ENCODE measurements at regions not wholly inside any gene's neighbourhood (a gene's known extent, or its start where the extent isn't known, plus 50 kb on each side); places are given as distances from the start of the nearest gene placed in this dataset.
"Not testable (repeated sequence)": the region's sequence is repeated elsewhere in the genome, so short reads cannot be mapped to it uniquely, and the experiment has no call there.

DNA sequence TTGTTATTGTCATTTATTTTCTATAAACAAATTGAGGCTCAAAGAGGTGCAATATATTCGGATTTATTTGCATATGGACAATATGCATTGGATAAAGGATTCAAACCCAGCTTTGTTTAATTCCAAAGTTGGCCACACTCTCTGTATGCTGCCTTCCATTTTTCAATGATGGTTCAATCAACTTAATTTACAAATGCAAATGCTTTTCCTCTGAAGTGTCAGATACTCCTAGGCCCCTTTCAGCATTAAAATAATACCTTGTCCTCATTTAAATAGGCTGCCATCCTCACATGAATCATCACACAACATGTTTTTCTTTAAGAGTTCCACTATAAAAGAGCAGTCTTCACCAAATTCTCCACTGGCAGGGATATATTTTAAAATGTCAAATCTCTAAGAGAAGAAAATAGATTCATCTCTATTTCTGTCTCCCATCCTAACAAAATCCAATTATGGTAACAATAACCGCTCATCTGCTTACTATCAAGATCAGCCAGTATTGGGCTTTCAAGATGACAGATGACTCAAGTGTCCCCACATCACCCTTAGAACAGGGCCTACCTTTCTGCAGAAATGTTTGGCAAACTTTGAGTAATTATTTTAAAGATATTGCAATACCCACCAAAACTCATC is 114.8 kb downstream of the SCG2 start:
- no peak overlapping the region for H3K4me3 Mint-ChIP-seq
- H3K36me3 Mint-ChIP-seq (ENCODE audit: low read depth): no peaks in the 10 kb centered on the region
- peaks cover 17% of the 10 kb centered on the region for H3K9me3 Mint-ChIP-seq
- peaks cover 5% of the 10 kb centered on the region for H3K27me3 Mint-ChIP-seq (ENCODE audit: low read depth)
- no peaks in the 10 kb centered on the region for H3K4me1 Mint-ChIP-seq
- H3K27ac Mint-ChIP-seq: no peak overlapping the region
- TF ChIP-seq, protein P1, sequence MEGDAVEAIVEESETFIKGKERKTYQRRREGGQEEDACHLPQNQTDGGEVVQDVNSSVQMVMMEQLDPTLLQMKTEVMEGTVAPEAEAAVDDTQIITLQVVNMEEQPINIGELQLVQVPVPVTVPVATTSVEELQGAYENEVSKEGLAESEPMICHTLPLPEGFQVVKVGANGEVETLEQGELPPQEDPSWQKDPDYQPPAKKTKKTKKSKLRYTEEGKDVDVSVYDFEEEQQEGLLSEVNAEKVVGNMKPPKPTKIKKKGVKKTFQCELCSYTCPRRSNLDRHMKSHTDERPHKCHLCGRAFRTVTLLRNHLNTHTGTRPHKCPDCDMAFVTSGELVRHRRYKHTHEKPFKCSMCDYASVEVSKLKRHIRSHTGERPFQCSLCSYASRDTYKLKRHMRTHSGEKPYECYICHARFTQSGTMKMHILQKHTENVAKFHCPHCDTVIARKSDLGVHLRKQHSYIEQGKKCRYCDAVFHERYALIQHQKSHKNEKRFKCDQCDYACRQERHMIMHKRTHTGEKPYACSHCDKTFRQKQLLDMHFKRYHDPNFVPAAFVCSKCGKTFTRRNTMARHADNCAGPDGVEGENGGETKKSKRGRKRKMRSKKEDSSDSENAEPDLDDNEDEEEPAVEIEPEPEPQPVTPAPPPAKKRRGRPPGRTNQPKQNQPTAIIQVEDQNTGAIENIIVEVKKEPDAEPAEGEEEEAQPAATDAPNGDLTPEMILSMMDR (IDR thresholded peaks at IDR 0.05; ENCODE audit: unreplicated experiment in 3 of 3): no peak

DNA sequence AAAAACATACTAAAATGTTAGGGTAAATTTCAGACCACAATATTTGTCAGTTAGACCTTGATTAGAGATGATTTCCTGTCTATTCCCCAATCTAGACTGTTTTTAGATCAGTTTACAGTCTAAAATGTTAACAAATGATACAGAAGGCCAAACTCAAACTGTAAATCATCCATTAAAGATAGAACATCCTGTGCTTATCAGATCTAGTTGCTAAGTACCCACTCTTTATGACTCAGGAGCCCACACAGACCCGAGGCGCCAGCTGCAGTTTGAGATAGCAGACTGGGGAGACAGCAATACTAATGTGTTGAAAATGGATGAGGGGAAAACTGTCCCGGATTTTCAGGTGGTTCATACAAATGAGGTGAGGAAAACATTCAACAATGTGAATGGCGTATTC is 113.3 kb downstream of the SCG2 start:
- Mint-ChIP-seq H3K4me1 (no peaks in the 10 kb centered on the region), H3K27me3 (ENCODE audit: low read depth) (peaks cover 5% of the 10 kb centered on the region), H3K36me3 (ENCODE audit: low read depth) (no peaks in the 10 kb centered on the region), H3K27ac (no peak overlapping the region), H3K4me3 (no peak overlapping the region), H3K9me3 (peaks cover 17% of the 10 kb centered on the region)
- TF ChIP-seq, protein P1 (IDR thresholded peaks at IDR 0.05; ENCODE audit: unreplicated experiment in 3 of 3): no peak

DNA sequence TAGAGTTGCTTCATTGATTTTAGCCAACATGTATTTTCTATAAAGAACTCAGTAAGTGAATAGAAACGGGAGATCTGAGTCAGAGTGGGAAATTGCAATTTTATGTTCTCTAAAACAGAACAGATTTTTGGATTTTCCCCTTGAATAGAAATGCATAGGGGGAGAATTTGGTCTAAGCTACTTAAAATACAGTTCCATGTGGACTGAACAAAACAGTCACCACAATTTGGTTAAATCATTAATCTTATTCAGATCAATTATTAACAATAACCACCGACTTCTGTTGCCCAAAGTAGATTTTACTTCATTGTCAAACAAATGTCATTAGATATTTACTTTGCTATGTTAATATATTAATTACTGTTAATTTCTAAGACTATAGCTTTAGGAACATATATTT is 107.7 kb downstream of the SCG2 start:
- peaks cover 15% of the 10 kb centered on the region for H3K9me3 Mint-ChIP-seq
- no peak overlapping the region for H3K4me3 Mint-ChIP-seq
- TF ChIP-seq, protein P1 (IDR thresholded peaks at IDR 0.05; ENCODE audit: unreplicated experiment in 3 of 3): no peak
- H3K36me3 Mint-ChIP-seq (ENCODE audit: low read depth): no peaks in the 10 kb centered on the region
- H3K4me1 Mint-ChIP-seq: no peaks in the 10 kb centered on the region
- peak overlapping the region; percentile 12 to 57 (median 38) for H3K27ac Mint-ChIP-seq
- no peaks in the 10 kb centered on the region for H3K27me3 Mint-ChIP-seq (ENCODE audit: low read depth)

DNA sequence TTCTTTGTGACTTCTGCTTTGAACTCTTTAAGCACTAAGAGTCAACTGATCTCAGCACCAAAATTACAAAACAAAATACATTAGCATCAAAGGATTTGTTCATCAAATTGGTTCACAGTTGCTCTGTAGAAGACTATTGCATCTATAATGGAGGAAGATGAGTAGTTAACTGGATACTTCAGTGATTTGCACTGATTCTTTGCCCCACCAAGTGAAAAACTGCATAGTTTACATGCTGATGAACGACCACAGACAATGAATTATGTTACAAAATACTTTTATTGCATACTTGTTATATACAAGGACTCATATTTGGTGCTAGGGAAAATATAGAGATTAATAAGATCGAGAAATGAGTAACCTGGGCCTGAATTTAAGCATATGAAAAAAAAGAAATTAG is 107.2 kb downstream of the SCG2 start:
- TF ChIP-seq, protein P1 (IDR thresholded peaks at IDR 0.05; ENCODE audit: unreplicated experiment in 3 of 3): no peak
- Mint-ChIP-seq H3K36me3 (ENCODE audit: low read depth) (no peaks in the 10 kb centered on the region), H3K4me1 (no peaks in the 10 kb centered on the region), H3K27me3 (ENCODE audit: low read depth) (no peaks in the 10 kb centered on the region), H3K9me3 (peaks cover 14% of the 10 kb centered on the region), H3K27ac (peak overlapping the region in 1 of 3 experiments; percentile 4), H3K4me3 (no peak overlapping the region)

DNA sequence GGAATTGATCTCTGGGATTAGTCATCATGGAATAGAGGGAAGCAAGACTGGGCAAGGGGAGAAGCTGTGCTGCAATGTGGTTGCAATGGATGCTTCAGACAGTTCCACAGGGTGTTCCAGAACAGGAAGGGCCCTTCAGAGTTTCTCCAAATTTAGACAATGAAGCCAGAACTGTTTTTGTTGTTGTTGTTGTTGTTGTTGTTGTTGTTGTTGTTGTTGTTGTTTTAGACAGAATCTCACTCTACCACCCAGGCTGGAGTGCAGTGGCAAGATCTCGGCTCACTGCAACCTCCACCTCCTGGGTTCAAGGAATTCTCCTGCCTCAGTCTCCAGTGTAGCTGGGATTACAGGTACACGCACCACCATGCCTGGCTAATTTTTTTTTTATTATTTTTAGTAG is 105.3 kb downstream of the SCG2 start:
- H3K27me3 Mint-ChIP-seq (ENCODE audit: low read depth); H3K4me1 Mint-ChIP-seq; H3K9me3 Mint-ChIP-seq; H3K27ac Mint-ChIP-seq; H3K36me3 Mint-ChIP-seq (ENCODE audit: low read depth); H3K4me3 Mint-ChIP-seq: not testable (repeated sequence)

DNA sequence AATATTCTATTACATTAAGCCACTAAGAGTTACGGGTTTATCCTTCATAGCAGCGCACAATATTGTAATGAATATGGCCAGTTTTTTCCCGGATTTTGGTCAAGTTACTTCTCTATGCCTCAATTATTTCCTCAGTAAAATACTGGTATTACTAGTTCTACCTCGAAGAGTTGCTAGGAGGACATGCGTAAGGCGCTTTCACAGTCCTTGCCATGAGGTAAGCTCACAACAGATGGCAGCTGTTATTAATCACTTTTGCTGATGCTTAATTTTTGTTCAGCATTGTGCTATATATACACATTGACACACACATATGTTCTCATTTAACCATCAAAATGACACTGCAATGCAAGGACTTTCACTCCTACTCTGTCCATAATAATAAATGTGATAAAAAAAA is 101.5 kb downstream of the SCG2 start:
- no peaks in the 10 kb centered on the region for H3K27me3 Mint-ChIP-seq (ENCODE audit: low read depth)

More for the DNA sequence above, 101.5 kb downstream of the SCG2 start:
- no peaks in the 10 kb centered on the region for H3K36me3 Mint-ChIP-seq (ENCODE audit: low read depth)
- no peaks in the 10 kb centered on the region for H3K9me3 Mint-ChIP-seq
- H3K27ac Mint-ChIP-seq: no peak overlapping the region
- TF ChIP-seq, protein P1 (IDR thresholded peaks at IDR 0.05; ENCODE audit: unreplicated experiment in 3 of 3): no peak
- H3K4me3 Mint-ChIP-seq: no peak overlapping the region
- no peaks in the 10 kb centered on the region for H3K4me1 Mint-ChIP-seq

All from nephron (organoid).